Activated CD8-positive, alpha-beta memory T cell treated with anti-CD3 and anti-CD28 coated beads, Interleukin-2, amount 10 ng/mL, durations not matched to agents 7 days and 5 days (primary cell): ENCODE measurements at regions not wholly inside any gene's neighbourhood (a gene's known extent, or its start where the extent isn't known, plus 50 kb on each side); places are given as distances from the start of the nearest gene placed in this dataset.
"Not testable (repeated sequence)": the region's sequence is repeated elsewhere in the genome, so short reads cannot be mapped to it uniquely, and the experiment has no call there.

Source experiments
- ATAC-seq: fragments of 150-1000 bp; cut with Tn5 transposase; one replicate; pipeline ENCODE4 v1.10.0; 2021; ENCODE audit warnings: moderate library complexity
- CTCF ChIA-PET: fragments of 350-600 bp; sonication (Branson Sonifier 250); formaldehyde crosslinking; loops from one replicate; lab custom pipeline; 2021; ENCODE audit warnings: antibody characterized with exemption; lab: Charles Lee
- DNase-seq: peaks from one replicate; pipeline ENCODE4 v3.0.0-alpha.2; 2020
- H3K27ac Mint-ChIP-seq: one replicate; pipeline ENCODE4 v1.8.0; 2021; ENCODE audit warnings: mild to moderate bottlenecking, mixed read lengths
- H3K27me3 Mint-ChIP-seq: one replicate; pipeline ENCODE4 v1.8.0; 2021; ENCODE audit warnings: mixed read lengths
- H3K36me3 Mint-ChIP-seq: one replicate; pipeline ENCODE4 v1.8.0; 2021; ENCODE audit warnings: mild to moderate bottlenecking, mixed read lengths
- H3K4me1 Mint-ChIP-seq: one replicate; pipeline ENCODE4 v1.8.0; 2021; ENCODE audit warnings: mixed read lengths
- H3K4me3 Mint-ChIP-seq: one replicate; pipeline ENCODE4 v1.8.0; 2021; ENCODE audit warnings: mild to moderate bottlenecking, moderate library complexity, mixed read lengths
- H3K9me3 Mint-ChIP-seq: one replicate; pipeline ENCODE4 v1.8.0; 2022; ENCODE audit warnings: low read depth, mixed read lengths

DNA sequence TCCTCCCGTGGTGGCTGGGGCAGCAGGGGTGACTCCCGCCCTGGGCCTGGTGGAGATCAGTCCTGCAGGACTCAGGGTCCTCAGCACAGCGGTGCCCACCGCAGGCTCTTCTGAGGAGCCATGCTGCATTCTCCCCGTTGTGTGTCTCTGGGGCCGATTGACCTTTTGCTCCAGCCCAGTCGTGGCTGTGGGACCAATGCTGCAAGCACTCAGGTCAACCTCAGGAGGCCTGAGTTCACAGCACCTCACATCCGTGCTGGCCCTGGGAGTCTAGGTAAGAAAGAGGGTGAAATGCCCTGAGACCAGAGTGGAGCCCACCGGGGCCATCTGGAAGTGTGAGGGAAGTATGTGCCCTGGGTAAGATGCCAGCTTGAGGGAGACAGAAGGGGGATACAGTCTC lies 316.1 kb upstream of the B3GAT1 start:
- no peaks in the 10 kb centered on the region for H3K4me1 Mint-ChIP-seq
- peaks cover 2% of the 10 kb centered on the region for H3K27me3 Mint-ChIP-seq
- no peaks in the 10 kb centered on the region for H3K9me3 Mint-ChIP-seq
- H3K4me3 Mint-ChIP-seq = no peak overlapping the region
- H3K36me3 Mint-ChIP-seq = no peaks in the 10 kb centered on the region
- DNase-seq = no peak
- ATAC-seq = no peak
- no peak overlapping the region for H3K27ac Mint-ChIP-seq
- CTCF ChIA-PET = no interaction called here

DNA sequence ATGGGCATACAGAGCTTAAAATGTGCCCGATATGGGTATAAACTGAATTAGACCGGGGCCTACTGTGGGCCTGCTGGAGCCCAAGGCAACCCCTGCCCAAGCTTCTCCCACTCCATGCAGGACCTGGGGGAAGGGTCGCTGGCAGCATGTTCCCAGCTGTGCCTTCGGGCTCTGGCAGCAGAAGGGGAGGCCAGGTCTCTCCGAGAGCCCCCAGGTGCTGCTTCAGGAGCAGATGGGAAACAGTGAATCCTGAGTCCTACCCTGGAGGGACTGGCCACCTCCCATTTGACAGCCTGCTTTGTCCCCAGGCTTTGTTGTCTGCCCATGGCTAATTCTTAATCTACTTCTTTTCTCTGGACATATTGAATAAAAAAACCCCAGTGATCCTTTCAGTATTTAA lies 315.6 kb upstream of the B3GAT1 start:
- CTCF ChIA-PET = no interaction called here
- Mint-ChIP-seq H3K27me3 (peaks cover 8% of the 10 kb centered on the region), H3K27ac (no peak overlapping the region), H3K4me1 (no peaks in the 10 kb centered on the region), H3K36me3 (no peaks in the 10 kb centered on the region), H3K4me3 (no peak overlapping the region), H3K9me3 (no peaks in the 10 kb centered on the region)
- no peak for ATAC-seq
- no peak for DNase-seq

DNA sequence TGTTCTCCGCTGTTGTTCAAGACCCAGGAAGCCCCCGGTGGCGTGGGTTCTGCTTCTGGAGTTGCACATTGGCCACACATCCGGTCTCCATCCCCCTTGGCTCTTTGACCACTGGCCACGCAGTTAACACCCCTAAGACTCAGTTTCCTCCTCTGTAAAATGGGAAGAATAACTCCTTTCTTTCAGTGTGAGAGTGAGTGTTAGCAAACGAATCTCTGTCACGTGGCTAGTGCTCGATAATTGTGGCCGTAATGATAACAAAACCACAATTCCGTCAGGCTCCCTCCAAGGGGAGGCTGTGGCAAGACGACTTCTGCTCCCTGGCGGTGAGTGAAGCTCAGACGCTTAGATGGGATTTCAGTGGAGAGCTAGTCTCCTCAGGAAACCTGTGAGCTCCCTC lies 315.2 kb upstream of the B3GAT1 start:
- peaks cover 8% of the 10 kb centered on the region for H3K27me3 Mint-ChIP-seq
- no peaks in the 10 kb centered on the region for H3K4me1 Mint-ChIP-seq

DNA sequence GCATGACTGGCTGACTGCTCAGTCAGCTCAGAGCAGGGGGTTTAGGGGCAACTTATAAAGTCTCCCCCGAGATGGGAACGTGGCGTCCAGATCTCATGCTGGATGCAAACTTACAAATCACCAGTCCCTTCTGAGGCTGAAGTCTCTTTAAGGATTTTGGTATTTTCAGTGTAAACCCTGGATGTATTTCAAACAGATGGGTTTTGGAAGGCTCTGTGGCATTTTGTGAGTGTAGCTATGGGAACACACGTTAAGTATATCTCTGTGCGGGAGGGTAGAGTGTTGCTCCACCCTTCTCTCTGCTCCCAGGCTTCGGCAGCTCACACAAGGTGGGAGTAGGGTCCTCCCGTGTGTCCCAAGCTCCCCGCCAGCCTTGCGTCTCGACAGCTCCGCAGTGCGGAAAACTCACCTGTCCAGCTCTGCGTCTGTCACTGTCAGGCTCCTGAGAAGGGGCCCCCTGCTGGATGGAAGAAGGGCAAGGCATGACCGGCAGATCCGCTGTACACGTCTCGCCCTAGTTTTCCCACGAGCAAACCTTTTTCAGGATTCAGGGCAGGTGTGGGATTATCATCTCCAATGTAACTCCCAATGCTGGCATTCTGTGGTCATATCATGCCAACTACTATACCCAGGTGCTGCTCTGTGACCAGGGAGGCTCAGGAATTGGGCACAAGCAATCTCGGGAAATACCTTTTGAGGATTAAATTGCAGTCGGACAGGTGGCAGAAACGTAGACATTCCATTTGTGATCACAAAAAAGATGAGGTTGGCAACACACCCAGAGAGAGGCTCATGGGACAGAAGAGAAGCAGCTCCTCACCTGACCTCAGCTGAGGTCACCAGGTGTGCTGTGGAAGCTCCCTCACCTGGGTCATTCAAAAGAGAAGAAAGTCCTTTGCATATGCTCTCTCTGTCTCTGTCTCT lies 313.9 kb upstream of the B3GAT1 start:
- no peak overlapping the region for H3K4me3 Mint-ChIP-seq
- no peak for ATAC-seq
- H3K27ac Mint-ChIP-seq = no peak overlapping the region
- no peaks in the 10 kb centered on the region for H3K9me3 Mint-ChIP-seq
- DNase-seq = no peak
- CTCF ChIA-PET = no interaction called here
- no peaks in the 10 kb centered on the region for H3K4me1 Mint-ChIP-seq
- H3K36me3 Mint-ChIP-seq = no peaks in the 10 kb centered on the region
- H3K27me3 Mint-ChIP-seq = peaks cover 8% of the 10 kb centered on the region

More for the DNA sequence above, 315.2 kb upstream of the B3GAT1 start:
- no peak overlapping the region for H3K27ac Mint-ChIP-seq
- no peaks in the 10 kb centered on the region for H3K9me3 Mint-ChIP-seq
- DNase-seq (no peak), ATAC-seq (no peak)
- CTCF ChIA-PET = no interaction called here
- no peak overlapping the region for H3K4me3 Mint-ChIP-seq
- no peaks in the 10 kb centered on the region for H3K36me3 Mint-ChIP-seq

GRCh38 chr11:134725211-134725610 lies 313.2 kb upstream of the B3GAT1 start:
- Mint-ChIP-seq H3K4me1 (no peaks in the 10 kb centered on the region), H3K27ac (no peak overlapping the region), H3K36me3 (no peaks in the 10 kb centered on the region), H3K4me3 (no peak overlapping the region), H3K9me3 (no peaks in the 10 kb centered on the region), H3K27me3 (peaks cover 8% of the 10 kb centered on the region)
- ATAC-seq (no peak), DNase-seq (no peak)
- CTCF ChIA-PET = no interaction called here

GRCh38 chr11:134724779-134725140 lies 312.7 kb upstream of the B3GAT1 start:
- Mint-ChIP-seq H3K27ac (no peak overlapping the region), H3K4me3 (no peak overlapping the region), H3K9me3 (no peaks in the 10 kb centered on the region), H3K4me1 (no peaks in the 10 kb centered on the region), H3K27me3 (peaks cover 8% of the 10 kb centered on the region), H3K36me3 (no peaks in the 10 kb centered on the region)
- CTCF ChIA-PET = no interaction called here
- no peak for DNase-seq
- no peak for ATAC-seq

GRCh38 chr11:134724106-134724778 lies 312.2 kb upstream of the B3GAT1 start:
- H3K27me3 Mint-ChIP-seq = peaks cover 8% of the 10 kb centered on the region
- DNase-seq (no peak), ATAC-seq (no peak)
- CTCF ChIA-PET = no interaction called here
- H3K4me1 Mint-ChIP-seq = no peaks in the 10 kb centered on the region
- H3K9me3 Mint-ChIP-seq = no peaks in the 10 kb centered on the region
- no peaks in the 10 kb centered on the region for H3K36me3 Mint-ChIP-seq
- H3K4me3 Mint-ChIP-seq = no peak overlapping the region
- H3K27ac Mint-ChIP-seq = no peak overlapping the region

- H3K9me3 Mint-ChIP-seq, ATAC-seq, CTCF ChIA-PET, DNase-seq, H3K27ac Mint-ChIP-seq, H3K36me3 Mint-ChIP-seq, H3K4me1 Mint-ChIP-seq, H3K4me3 Mint-ChIP-seq: not testable (repeated sequence)
- H3K27me3 Mint-ChIP-seq = peaks cover 16% of the 10 kb centered on the region
Measured at GRCh38 chr11:134720691-134721070, 308.6 kb upstream of the B3GAT1 start.

GRCh38 chr11:134719940-134720690 lies 308.1 kb upstream of the B3GAT1 start:
- peaks cover 16% of the 10 kb centered on the region for H3K27me3 Mint-ChIP-seq
- H3K36me3 Mint-ChIP-seq, CTCF ChIA-PET: not testable (repeated sequence)

DNA sequence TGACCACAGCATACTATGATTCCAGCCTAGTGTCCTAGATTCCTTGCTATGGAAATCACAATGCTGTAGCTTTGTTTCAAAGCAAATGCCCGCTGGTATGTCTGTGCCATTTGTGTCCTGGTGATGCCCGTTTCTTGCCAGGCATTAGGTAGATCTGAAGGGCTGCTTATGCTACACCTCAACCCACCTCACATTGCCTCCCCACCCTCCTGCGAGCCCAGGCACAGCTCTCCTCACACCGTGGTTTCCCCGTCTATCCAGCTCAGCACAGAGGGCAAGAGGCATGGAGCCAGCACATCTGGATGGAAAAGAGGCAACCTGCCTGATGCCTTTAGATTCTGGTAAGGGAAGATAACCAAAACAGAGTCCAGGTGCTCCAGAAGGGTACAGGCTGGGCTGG lies 307.4 kb upstream of the B3GAT1 start:
- H3K36me3 Mint-ChIP-seq = no peaks in the 10 kb centered on the region
- no peaks in the 10 kb centered on the region for H3K4me1 Mint-ChIP-seq
- H3K27me3 Mint-ChIP-seq = peaks cover 16% of the 10 kb centered on the region
- ATAC-seq (no peak), DNase-seq (no peak)
- H3K4me3 Mint-ChIP-seq = no peak overlapping the region
- H3K27ac Mint-ChIP-seq = no peak overlapping the region
- H3K9me3 Mint-ChIP-seq = no peaks in the 10 kb centered on the region
- CTCF ChIA-PET = no interaction called here

More at GRCh38 chr11:134719940-134720690, 308.1 kb upstream of the B3GAT1 start:
- ATAC-seq, DNase-seq, H3K27ac Mint-ChIP-seq, H3K9me3 Mint-ChIP-seq, H3K4me1 Mint-ChIP-seq, H3K4me3 Mint-ChIP-seq: not testable (repeated sequence)

- H3K4me3 Mint-ChIP-seq = no peak overlapping the region
Measured at GRCh38 chr11:134716582-134716981, 304.5 kb upstream of the B3GAT1 start.

GRCh38 chr11:134714021-134714656 lies 302.1 kb upstream of the B3GAT1 start:
- DNase-seq (no peak), ATAC-seq (no peak)
- no peaks in the 10 kb centered on the region for H3K36me3 Mint-ChIP-seq
- H3K4me1 Mint-ChIP-seq = no peaks in the 10 kb centered on the region
- no peak overlapping the region for H3K4me3 Mint-ChIP-seq
- CTCF ChIA-PET = no interaction called here
- peaks cover 8% of the 10 kb centered on the region for H3K27me3 Mint-ChIP-seq
- H3K27ac Mint-ChIP-seq = no peak overlapping the region
- H3K9me3 Mint-ChIP-seq = no peaks in the 10 kb centered on the region

More at GRCh38 chr11:134716582-134716981, 304.5 kb upstream of the B3GAT1 start:
- DNase-seq (no peak), ATAC-seq (no peak)
- no peaks in the 10 kb centered on the region for H3K36me3 Mint-ChIP-seq
- H3K27me3 Mint-ChIP-seq = peaks cover 8% of the 10 kb centered on the region
- H3K27ac Mint-ChIP-seq = no peak overlapping the region
- CTCF ChIA-PET = no interaction called here
- no peaks in the 10 kb centered on the region for H3K4me1 Mint-ChIP-seq
- no peaks in the 10 kb centered on the region for H3K9me3 Mint-ChIP-seq
